Jurkat, Clone E6-1 (cell line): ENCODE measurements at regions not wholly inside any gene's neighbourhood (a gene's known extent, or its start where the extent isn't known, plus 50 kb on each side); places are given as distances from the start of the nearest gene placed in this dataset.
"Not testable (repeated sequence)": the region's sequence is repeated elsewhere in the genome, so short reads cannot be mapped to it uniquely, and the experiment has no call there.

Experiments used
- DNase-seq: peaks from one replicate; pipeline ENCODE4 v3.0.0-alpha.2; 2011; ENCODE audit warnings: low read depth, low spot score
- H3K4me3 ChIP-seq: 2 replicates; pipeline ENCODE4 v1.5.1; 2011; ENCODE audit warnings: mild to moderate bottlenecking, low read length, control low read depth, moderate library complexity

- DNase-seq, H3K4me3 ChIP-seq: not testable (repeated sequence)
These were observed 1335.4 kb downstream of the EPHA7 start for GRCh38 chr6:92083914-92084313.

GRCh38 chr6:92072387-92072786 lies 1347.0 kb downstream of the EPHA7 start:
- DNase-seq: no peak

GRCh38 chr6:92069781-92070180 lies 1349.6 kb downstream of the EPHA7 start:
- H3K4me3 ChIP-seq: no peak overlapping the region
- no peak for DNase-seq

More at GRCh38 chr6:92072387-92072786, 1347.0 kb downstream of the EPHA7 start:
- no peak overlapping the region for H3K4me3 ChIP-seq

GRCh38 chr6:92052513-92052912 lies 1366.8 kb downstream of the EPHA7 start:
- no peak for DNase-seq
- H3K4me3 ChIP-seq: no peak overlapping the region

GRCh38 chr6:92050216-92050615 lies 1369.1 kb downstream of the EPHA7 start:
- DNase-seq: no peak
- no peak overlapping the region for H3K4me3 ChIP-seq

GRCh38 chr6:92047860-92048259 lies 1371.5 kb downstream of the EPHA7 start:
- no peak for DNase-seq
- no peak overlapping the region for H3K4me3 ChIP-seq

GRCh38 chr6:92047152-92047850 lies 1372.1 kb downstream of the EPHA7 start:
- DNase-seq: no peak
- no peak overlapping the region for H3K4me3 ChIP-seq

- DNase-seq: no peak
- no peak overlapping the region for H3K4me3 ChIP-seq
These were observed 1375.0 kb downstream of the EPHA7 start for GRCh38 chr6:92044312-92044711.

- no peak for DNase-seq
- H3K4me3 ChIP-seq: no peak overlapping the region
These were observed 1375.6 kb downstream of the EPHA7 start for GRCh38 chr6:92043777-92044176.

- no peak overlapping the region for H3K4me3 ChIP-seq
- no peak for DNase-seq
These were observed 1392.5 kb downstream of the EPHA7 start for GRCh38 chr6:92026878-92027277.

GRCh38 chr6:92024881-92025280 lies 1394.5 kb downstream of the EPHA7 start:
- no peak overlapping the region for H3K4me3 ChIP-seq
- DNase-seq: no peak

- DNase-seq: no peak
These were observed 1395.2 kb downstream of the EPHA7 start for GRCh38 chr6:92024110-92024509.

GRCh38 chr6:92023410-92023966 lies 1395.9 kb downstream of the EPHA7 start:
- DNase-seq: no peak
- no peak overlapping the region for H3K4me3 ChIP-seq

More at GRCh38 chr6:92024110-92024509, 1395.2 kb downstream of the EPHA7 start:
- H3K4me3 ChIP-seq: no peak overlapping the region

GRCh38 chr6:92011681-92012245 lies 1407.6 kb downstream of the EPHA7 start:
- no peak overlapping the region for H3K4me3 ChIP-seq
- no peak for DNase-seq

GRCh38 chr6:92008757-92009502 lies 1410.4 kb downstream of the EPHA7 start:
- no peak for DNase-seq
- no peak overlapping the region for H3K4me3 ChIP-seq

- DNase-seq: no peak
- H3K4me3 ChIP-seq: no peak overlapping the region
These were observed 1413.2 kb upstream of the MAP3K7 start for GRCh38 chr6:92000112-92000511.

- no peak overlapping the region for H3K4me3 ChIP-seq
These were observed 1407.9 kb upstream of the MAP3K7 start for GRCh38 chr6:91994787-91995186.

GRCh38 chr6:91982559-91982958 lies 1395.7 kb upstream of the MAP3K7 start:
- no peak overlapping the region for H3K4me3 ChIP-seq

More at GRCh38 chr6:91994787-91995186, 1407.9 kb upstream of the MAP3K7 start:
- no peak for DNase-seq

GRCh38 chr6:91976797-91977196 lies 1389.9 kb upstream of the MAP3K7 start:
- DNase-seq: no peak
- H3K4me3 ChIP-seq: no peak overlapping the region

More at GRCh38 chr6:91982559-91982958, 1395.7 kb upstream of the MAP3K7 start:
- DNase-seq: no peak

- no peak for DNase-seq
- no peak overlapping the region for H3K4me3 ChIP-seq
These were observed 1383.8 kb upstream of the MAP3K7 start for GRCh38 chr6:91970700-91971099.
